Activated CD4-positive, alpha-beta T cell treated with anti-CD3 and anti-CD28 coated beads, Interleukin-2, Interleukin-4, amounts not matched to agents 100 ng/mL and 50 ng/mL, durations not matched to agents 16 hours and 8 hours (primary cell): ENCODE measurements at regions not wholly inside any gene's neighbourhood (a gene's known extent, or its start where the extent isn't known, plus 50 kb on each side); places are given as distances from the start of the nearest gene placed in this dataset.
"Not testable (repeated sequence)": the region's sequence is repeated elsewhere in the genome, so short reads cannot be mapped to it uniquely, and the experiment has no call there.

Experiments used
- DNase-seq: peaks from one replicate; pipeline ENCODE4 v3.0.0-alpha.2; 2020; ENCODE audit warnings: low spot score

GRCh38 chr7:68846811-68847325 is 751.4 kb upstream of the AUTS2 start:
- no peak for DNase-seq

- no peak for DNase-seq
Observed at GRCh38 chr7:68853254-68853653, 745.0 kb upstream of the AUTS2 start.

GRCh38 chr7:68857571-68857970 is 740.7 kb upstream of the AUTS2 start:
- DNase-seq = no peak

GRCh38 chr7:68858497-68858896 is 739.8 kb upstream of the AUTS2 start:
- DNase-seq = no peak

- no peak for DNase-seq
Observed at GRCh38 chr7:68861171-68861570, 737.1 kb upstream of the AUTS2 start.

- DNase-seq = no peak
Observed at GRCh38 chr7:68862261-68862660, 736.0 kb upstream of the AUTS2 start.

- DNase-seq = no peak
Observed at GRCh38 chr7:68862736-68863135, 735.5 kb upstream of the AUTS2 start.

GRCh38 chr7:68865351-68866199 is 732.7 kb upstream of the AUTS2 start:
- no peak for DNase-seq

- DNase-seq = no peak
Observed at GRCh38 chr7:68866200-68866570, 732.1 kb upstream of the AUTS2 start.

GRCh38 chr7:68866721-68867120 is 731.6 kb upstream of the AUTS2 start:
- DNase-seq = not testable (repeated sequence)

- no peak for DNase-seq
Observed at GRCh38 chr7:68868978-68869377, 729.3 kb upstream of the AUTS2 start.

GRCh38 chr7:68873616-68874015 is 724.7 kb upstream of the AUTS2 start:
- DNase-seq = no peak

- DNase-seq = no peak
Observed at GRCh38 chr7:68875857-68876256, 722.4 kb upstream of the AUTS2 start.

GRCh38 chr7:68887116-68887515 is 711.2 kb upstream of the AUTS2 start:
- not testable (repeated sequence) for DNase-seq

GRCh38 chr7:68888971-68889385 is 709.3 kb upstream of the AUTS2 start:
- DNase-seq = no peak

GRCh38 chr7:68892236-68892635 is 706.0 kb upstream of the AUTS2 start:
- no peak for DNase-seq

GRCh38 chr7:68893411-68893810 is 704.9 kb upstream of the AUTS2 start:
- no peak for DNase-seq

GRCh38 chr7:68899156-68899555 is 699.1 kb upstream of the AUTS2 start:
- DNase-seq = not testable (repeated sequence)

GRCh38 chr7:68900096-68900495 is 698.2 kb upstream of the AUTS2 start:
- DNase-seq = no peak

- no peak for DNase-seq
Observed at GRCh38 chr7:68904630-68905029, 693.6 kb upstream of the AUTS2 start.

- DNase-seq = no peak
Observed at GRCh38 chr7:68911754-68912153, 686.5 kb upstream of the AUTS2 start.

- no peak for DNase-seq
Observed at GRCh38 chr7:68914006-68914405, 684.3 kb upstream of the AUTS2 start.

GRCh38 chr7:68917041-68917651 is 681.1 kb upstream of the AUTS2 start:
- DNase-seq = no peak
